ENCODE measurements at regions not wholly inside any gene's neighbourhood (a gene's known extent, or its start where the extent isn't known, plus 50 kb on each side); places are given as distances from the start of the nearest gene placed in this dataset.

DNA sequence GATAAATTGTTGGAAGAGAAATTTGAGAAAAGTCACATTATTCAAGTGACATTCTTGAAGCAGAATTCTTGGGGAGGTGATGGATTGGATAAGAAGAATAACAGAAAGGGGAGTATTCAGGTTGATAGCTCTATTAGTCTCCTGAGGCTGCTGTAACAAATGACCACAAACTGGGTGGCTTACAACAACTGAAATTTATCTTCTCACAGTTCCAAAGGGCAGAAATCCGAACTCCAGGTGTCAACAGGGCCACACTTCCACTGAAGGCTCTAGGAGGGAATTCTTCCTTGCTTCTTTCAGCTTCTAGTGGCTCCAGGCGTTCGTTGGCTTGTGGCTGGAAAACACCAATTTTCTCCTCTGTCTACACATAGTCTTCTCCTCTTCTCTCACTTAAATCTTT lies 99.8 kb downstream of the TES start:
- peak; percentile 48 for DNase-seq

DNA sequence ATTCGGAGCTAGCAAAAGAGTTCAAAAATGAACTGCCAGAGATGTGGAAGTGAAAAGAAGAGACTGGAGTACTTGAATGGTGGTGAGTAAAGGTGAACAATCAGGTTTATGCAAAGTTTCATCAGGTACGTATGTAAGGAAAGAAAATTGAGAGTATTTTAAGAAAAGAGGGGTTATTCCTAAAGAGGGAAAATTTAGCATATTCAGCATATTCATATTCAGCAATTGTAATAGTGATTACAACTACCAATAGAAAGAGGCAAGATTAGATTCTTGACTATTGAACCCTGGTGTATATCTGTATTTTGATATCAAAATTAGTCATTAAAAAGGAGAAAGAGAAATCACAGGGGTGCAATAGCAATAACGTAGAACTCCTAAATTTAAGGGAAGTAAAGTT lies 100.9 kb downstream of the TES start:
- DNase-seq = no peak

DNA sequence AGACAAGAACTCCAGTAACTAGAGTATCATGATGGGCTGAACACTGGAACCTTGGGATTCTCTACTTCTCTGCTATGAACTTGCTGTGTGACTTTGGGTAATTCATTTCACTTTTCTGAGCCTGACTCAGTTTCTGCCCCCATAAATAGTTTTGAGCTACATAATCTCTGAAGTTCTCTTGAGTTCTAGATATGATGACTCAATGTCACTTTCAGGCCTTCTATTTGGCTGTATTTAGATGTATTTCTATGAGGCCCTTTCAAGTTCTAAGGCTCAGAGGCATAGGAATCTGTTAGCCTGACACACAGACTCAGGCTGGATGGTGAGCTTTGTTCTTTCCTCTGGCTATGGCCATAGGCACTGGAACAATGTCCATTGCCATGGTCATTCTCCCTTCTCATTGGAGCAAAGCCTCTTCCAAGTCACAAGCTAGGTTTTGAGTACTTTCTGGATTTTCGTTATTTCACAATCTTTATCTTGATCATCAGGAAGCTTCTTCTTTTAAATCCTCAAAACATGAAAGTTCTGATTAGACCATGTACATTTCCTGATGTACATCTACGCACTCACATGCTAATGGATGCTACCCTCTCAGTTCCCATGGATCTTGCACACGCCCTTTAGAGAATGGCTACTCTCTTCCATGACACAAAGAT lies 101.6 kb downstream of the TES start:
- DNase-seq = no peak

DNA sequence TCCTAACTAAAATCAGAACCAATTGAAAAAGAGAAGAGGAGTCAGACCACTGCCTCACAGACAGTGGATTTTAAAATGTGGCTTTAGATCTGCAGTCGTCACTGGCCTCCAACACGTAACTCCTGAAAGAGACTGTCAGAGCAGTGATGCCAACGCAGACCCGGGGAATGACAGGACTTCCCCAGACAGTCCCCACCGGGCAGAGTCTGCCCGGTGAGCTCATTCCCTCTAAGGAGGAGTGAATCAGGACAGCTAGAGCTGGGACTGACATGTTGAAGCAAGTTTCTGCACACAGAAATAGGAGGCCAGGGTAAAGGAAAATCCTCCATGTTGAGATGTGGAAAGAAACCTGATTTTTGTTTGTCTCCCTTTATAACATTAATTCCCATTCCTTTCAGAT lies 105.0 kb downstream of the TES start:
- no peak for DNase-seq

DNA sequence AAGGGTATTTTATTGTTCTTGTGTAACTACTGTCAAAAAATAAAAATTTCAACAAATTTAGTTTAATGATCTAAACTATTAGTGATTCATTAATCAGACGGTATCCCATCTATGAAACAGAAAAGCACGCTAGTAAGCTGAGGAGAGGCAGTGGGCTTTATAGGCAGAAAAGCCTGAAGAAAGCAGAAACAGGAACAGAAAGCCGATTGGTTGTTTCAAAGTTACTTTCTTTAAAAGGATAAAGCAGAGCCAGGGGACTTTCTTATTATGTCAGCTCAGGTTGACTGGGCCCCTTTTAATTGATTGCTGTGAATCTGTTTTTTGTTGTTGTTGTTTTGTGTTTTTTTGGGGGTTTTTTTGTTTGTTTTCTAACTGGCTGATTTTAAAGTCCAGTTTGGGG lies 105.5 kb downstream of the TES start:
- no peak for DNase-seq

DNA sequence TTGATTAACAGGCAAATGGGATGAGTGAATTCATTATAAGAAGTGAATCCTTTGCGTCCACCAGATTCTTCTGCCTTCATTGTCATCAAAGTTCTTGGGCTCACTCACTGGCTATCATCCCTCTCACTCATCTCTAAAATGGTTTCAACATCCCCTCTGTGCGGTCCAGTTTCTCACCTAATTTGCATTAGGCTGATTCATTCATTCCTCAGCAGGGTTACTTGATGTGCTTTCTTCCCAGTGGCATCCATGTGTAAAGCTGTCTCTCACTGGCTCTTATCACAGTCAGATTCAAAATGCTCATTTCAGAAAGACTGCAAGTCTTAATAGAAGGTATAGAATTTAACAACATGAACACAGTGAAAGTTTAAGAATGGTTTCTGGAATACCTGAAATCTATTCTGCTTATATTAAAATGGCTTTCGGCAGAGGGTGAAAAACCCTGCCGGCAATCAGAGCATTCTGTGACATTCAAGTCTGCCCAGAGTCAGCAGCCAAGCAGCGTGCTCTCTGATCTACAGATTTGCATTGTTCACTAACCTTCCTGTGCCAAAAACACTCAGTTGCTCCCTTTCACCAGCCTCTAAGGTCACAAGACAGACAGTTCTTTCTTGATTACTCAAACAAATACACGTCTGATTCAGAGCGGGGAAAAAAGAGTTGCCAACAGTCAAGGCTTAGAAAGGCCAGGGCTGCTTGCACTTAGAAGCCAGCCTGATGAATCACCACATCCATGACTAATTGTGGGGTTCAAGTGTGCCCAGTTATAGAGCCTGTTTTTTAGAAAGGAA lies 106.7 kb downstream of the TES start:
- DNase-seq = no peak

DNA sequence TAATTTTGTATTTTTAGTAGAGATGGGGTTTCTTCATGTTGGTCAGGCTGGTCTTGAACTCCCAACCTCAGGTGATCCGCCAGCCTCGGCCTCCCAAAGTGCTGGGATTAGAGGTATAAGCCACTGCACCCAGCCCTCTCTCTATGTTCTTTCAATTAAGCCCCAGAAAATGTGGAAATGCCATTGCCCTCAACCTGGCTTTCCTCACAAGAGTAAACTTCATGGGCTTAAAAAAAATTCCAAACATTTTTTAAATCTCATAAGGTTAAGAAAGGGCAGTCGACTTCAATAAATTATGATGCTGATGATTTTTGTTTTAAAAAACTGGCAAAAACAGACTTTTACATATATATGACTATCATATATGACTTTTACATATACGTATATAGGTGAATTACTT lies 107.6 kb downstream of the TES start:
- DNase-seq = no peak

DNA sequence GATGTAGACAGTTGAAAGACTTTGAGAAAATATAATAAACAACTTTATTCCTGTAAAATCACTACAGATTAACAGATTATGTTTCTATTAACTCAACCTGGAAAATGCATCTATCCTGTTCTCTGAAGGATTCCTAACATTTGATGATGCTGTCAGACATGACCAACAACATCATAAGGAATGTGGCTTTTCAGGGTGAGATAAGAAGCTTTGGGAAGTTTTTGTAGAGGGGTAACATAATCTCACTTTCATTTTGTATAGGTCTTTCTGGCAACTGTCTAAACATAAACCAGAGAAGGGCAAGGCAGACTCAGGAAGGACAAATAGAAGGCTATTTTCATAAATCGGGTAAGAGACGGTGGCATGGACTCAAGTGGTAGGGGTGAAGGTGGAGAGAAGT lies 112.2 kb downstream of the TES start:
- no peak for DNase-seq

DNA sequence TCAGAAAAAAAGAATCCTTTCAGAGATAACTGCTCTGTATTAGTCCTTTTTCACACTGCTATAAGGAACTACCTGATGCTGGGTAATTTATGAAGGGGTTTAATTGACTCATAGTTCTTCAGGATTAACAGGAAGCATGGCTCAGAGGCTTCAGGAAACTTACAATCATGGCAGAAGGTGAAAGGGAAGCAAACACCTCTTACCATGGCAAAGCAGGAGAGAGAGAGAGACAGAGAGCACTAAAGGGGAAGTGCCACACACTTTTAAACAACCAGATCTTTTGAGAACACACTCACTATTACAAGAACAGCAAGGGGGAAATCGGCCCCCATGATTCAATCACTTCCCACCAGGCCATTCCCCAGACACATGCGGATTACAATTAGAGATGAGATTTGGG lies 114.2 kb downstream of the TES start:
- no peak for DNase-seq

DNA sequence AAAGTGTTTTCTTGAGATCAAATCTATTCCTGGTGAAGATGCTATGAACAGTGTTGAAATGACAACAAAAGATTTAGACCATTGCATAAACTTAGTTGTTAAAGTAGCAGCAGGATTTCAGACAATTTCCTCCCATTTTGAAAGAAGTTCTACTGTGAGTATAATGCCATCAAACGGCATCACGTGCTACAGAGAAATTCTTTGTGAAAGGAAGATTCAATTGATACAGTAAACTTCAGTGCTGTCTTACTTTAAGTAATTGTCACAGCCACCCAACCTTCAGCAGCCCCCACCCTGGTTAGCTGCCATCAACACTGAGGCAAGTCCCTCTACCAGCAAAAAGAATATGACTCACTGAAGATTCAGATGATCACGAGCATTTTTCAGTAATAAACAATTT lies 115.2 kb downstream of the TES start:
- no peak for DNase-seq

DNA sequence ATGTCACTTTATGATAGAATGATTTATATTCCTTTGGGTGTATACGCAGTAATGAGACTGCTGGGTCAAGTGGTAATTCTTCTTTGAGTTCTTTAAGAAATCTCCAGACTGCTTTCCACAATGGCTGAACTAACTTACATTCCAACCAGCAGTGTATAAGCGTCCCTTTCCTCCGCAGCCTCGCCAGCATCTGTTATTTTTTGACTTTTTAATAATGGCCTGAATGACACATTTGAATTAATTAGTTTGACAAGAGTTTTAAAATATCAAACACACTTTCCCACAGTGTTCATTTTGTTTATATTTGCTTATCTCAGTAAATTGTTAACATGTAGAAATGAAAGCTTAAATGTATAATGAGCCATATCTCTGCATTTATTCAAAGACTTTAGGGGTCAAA lies 116.8 kb downstream of the TES start:
- DNase-seq = no peak

DNA sequence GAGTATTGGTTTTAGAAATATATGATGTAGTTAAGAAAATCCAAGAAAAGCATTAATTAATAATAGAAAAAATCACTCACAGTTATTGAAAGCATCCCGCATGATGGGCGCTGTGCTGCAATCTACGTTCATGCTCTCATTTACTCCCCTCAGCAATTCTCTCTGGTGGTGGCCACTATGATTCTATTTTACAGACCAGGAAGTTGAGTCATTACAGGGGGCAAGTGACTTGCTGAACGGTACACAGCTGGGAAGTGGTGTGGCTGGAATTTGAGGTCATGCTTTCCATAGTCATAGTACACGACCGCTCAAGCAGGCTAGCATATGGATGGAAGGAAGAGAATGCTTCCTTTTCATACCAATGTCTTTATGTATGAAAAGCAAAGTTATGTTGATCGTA lies 117.4 kb downstream of the TES start:
- DNase-seq = no peak

DNA sequence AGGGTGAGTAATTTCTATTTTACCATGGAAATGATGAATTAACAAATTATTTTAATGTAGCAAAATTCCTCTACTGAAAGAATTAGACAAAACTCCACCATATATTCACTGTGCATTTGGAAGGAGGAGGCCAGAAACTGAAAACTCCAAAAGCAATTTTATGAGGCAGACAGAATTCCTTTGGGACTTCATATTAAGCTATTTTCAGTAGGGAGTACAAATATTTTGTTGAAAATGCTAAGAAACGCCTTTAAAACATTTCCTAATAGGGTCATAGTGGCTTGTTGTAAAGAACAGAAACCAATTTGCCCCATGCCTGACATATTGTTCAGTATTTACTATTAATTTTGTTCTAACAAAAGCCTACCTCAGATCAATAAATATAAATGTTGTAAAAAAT lies 117.8 kb downstream of the TES start:
- DNase-seq = no peak

DNA sequence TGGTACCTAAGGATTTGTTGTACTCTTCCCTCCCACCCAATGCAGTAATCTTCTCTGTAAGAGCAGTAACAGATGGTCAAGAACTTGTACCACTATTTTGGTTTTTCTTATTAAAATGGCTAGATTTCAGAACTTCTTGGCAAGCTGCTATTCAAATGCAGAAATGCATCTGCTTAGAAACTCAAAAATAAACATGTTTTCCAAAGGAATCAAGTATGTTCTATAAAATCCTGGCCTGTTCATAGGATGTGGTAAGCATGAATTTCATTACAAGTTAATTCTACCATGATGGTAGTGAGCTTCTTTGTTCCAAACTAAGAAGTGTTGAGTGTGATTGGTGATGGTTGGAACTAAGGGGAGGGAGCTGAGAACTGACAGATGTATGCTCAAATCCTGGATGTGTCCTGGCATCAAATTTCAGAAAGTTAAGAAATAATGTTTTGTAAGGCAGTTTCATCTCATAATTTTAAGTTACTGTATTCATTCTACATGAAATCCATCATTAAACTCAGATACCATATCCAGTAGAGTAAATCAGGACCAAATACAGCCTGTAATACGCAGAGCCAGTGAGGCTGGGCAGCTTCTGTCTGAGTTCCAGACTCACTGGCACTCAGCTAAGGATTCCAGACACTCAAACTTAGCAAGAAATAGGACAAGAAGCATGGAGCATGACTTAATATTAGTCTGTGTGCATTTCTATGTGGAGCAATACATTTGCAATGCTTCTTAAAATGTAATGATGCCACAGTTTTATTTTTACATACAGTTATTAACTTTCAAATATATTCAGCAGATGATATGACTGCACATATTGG lies 119.6 kb downstream of the TES start:
- DNase-seq = no peak

DNA sequence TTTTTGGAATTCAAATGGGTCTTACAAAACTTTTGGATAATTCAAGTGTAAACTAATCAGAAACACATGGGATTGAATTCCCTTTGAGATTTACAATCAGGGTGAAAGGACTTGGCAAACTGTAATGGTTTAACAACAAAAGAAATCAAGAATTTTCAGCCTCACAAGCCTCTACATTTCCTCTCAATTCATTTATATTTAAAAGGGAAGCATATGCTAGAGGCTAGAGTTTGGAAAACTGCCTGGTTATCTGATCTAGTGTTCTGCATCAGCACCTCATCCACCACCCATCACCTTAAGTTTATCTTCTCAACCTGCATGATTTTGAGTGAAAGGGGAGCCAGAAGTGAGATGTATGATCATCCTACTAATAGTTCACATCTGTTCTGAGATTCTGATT lies 120.7 kb downstream of the TES start:
- DNase-seq = peak; percentile 16

DNA sequence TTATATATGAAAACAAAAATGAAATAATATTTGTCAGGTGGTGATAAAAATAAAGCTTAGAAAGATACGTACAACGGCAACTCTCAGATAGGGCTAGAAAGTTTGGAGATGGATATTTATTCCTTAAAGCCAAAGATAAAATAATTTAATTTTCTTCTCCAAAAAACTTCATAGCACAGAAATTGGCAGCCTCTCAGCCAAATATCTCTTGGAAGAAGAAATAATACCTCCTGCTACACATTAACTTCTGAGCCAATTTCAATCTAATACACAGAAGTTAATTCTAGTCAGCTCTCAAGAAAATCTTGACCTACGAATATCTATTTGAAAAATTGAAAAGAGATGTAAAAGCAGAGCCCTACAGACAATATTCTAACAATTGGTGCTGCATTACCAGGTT lies 122.4 kb downstream of the TES start:
- no peak for DNase-seq

DNA sequence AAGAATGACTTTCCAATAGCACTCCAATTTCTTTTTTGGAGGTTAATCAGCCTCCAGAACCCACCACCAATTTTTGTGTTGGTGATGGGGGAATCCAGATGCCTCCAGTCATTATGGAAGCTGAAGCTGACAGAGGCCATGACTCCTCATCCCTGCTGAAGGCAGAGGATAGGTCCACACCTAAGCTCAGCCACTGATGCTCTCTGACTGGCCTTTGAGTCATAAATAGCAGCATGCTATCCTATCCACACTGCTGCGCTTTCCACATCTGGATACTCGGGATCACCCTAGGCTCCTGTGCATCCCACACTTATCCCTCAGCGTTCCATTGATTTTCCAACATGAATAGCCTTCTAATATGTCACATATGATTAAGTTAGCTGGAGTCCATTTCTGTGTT lies 124.2 kb downstream of the TES start:
- no peak for DNase-seq

DNA sequence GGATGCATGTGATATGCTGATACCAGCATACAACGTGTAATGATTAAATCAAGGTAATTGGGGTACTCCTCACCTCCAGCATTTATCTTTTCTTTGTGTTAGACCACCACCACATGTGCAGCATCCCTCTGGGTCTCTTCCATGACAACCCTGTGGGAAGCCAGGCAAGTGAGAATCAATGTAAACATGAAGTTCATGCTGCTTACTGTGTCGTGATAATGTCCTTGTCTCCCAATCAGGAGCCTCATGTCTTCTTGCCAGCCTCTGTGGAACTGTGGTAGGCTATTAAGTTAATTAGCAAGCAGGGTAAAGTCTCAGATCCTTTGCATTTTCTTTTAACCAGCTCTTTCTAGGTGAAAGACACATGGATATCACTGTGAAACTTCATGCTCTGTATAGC lies 126.7 kb downstream of the TES start:
- DNase-seq = no peak

DNA sequence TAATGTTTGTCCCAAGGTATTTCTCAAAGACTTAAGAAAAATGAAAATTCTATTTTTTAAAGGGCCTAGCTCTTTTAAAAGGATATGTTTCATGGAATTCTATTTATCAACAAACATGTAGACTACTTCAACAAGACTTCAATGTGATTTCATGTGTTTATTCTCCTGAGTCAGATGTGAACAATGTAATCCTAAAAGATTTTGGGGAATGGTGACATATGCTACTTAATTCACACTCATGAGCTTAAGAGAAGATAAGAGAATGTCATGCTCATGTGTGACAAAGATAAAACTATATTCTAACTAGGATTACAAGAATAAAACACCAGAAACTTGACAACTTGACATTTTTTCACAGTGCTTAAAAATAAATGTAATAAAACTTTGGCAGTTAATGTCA lies 127.5 kb downstream of the TES start:
- DNase-seq = no peak

DNA sequence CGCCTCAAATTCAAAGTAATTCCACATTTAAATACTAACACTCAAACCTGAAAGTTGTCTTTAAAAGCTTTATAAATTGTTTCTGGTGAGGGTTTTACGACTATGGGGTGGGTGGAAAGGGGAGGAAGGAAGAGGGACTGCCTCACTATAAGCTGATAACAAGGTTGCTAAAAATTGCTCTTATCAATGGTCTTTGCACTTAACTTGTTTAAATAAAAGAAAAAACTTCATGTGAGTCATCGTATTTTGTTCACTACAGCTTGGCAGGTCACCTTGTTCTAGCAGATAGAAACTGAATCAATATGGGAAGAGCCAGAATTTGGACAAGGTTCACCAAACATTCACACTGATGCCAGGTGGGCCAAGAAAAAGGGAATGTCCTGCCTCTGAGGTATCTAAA lies 129.2 kb downstream of the TES start:
- DNase-seq = no peak

DNA sequence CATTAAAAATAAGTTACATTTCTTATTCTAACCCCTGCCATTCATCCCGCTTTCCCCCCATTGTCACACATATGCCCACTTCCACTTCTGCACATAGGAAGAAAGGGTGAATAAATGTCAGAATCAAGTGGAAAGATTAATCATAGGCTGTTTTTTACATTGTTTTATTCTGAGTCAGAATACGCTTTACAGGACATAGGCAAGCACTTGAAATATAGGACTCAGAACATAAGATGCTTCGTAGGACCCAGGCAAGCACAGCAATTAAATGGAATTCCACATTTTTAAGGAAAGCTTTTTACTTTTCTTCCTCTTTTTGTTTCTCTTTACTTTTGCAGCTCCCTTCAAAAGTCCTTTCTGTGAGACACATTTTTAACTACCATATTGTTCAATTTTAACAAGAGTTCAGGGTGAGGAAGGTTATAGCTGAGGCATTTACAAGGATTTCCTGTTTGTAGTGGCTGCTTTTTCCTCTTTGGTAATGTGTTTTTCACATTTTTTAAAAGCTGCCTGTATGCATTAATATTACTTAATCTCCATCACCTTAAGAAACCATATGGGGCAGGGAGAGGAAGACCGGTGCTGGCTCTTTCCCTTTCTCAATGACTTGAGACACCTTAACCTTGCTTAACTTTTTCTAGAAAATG lies 130.0 kb downstream of the TES start:
- DNase-seq = no peak

All from renal pelvis (tissue), 1 donor.